ENCODE measurements at regions not wholly inside any gene's neighbourhood (a gene's known extent, or its start where the extent isn't known, plus 50 kb on each side); places are given as distances from the start of the nearest gene placed in this dataset.
A peak's percentile ranks its signal among the peaks of the same experiment; 100 is the strongest.

GRCh38 chr1:185681034-185681633, 53.1 kb upstream of the HMCN1 start:
- DNase-seq: peak; percentile 60

GRCh38 chr1:185680453-185680852, 53.7 kb upstream of the HMCN1 start:
- DNase-seq: no peak

GRCh38 chr1:185679220-185679619, 55.0 kb upstream of the HMCN1 start:
- no peak for DNase-seq

- DNase-seq: no peak
Measured at GRCh38 chr1:185676969-185677368, 57.2 kb upstream of the HMCN1 start.

GRCh38 chr1:185674201-185674600, 60.0 kb upstream of the HMCN1 start:
- peak; percentile 10 for DNase-seq

- DNase-seq: no peak
Measured at GRCh38 chr1:185672719-185673360, 61.4 kb upstream of the HMCN1 start.

- DNase-seq: peak; percentile 64
Measured at GRCh38 chr1:185670187-185670627, 64.0 kb upstream of the HMCN1 start.

- DNase-seq: no peak
Measured at GRCh38 chr1:185668013-185668412, 66.2 kb upstream of the HMCN1 start.

- DNase-seq: no peak
Measured at GRCh38 chr1:185666582-185666981, 67.6 kb upstream of the HMCN1 start.

GRCh38 chr1:185663771-185664296, 70.4 kb upstream of the HMCN1 start:
- no peak for DNase-seq

GRCh38 chr1:185663332-185663731, 70.9 kb upstream of the HMCN1 start:
- DNase-seq: no peak

- no peak for DNase-seq
Measured at GRCh38 chr1:185661971-185662370, 72.2 kb upstream of the HMCN1 start.

- no peak for DNase-seq
Measured at GRCh38 chr1:185656663-185657062, 77.5 kb upstream of the HMCN1 start.

GRCh38 chr1:185654952-185655314, 79.3 kb upstream of the HMCN1 start:
- DNase-seq: no peak

GRCh38 chr1:185654199-185654951, 79.8 kb upstream of the HMCN1 start:
- peak; percentile 43 for DNase-seq

- DNase-seq: no peak
Measured at GRCh38 chr1:185653615-185654014, 80.6 kb upstream of the HMCN1 start.

GRCh38 chr1:185652348-185652747, 81.8 kb upstream of the HMCN1 start:
- peak; percentile 9 for DNase-seq

- no peak for DNase-seq
Measured at GRCh38 chr1:185650602-185651230, 83.5 kb upstream of the HMCN1 start.

- DNase-seq: no peak
Measured at GRCh38 chr1:185648858-185649589, 85.2 kb upstream of the HMCN1 start.

GRCh38 chr1:185647597-185648267, 86.5 kb upstream of the HMCN1 start:
- peak; percentile 42 for DNase-seq

- peak; percentile 100 for DNase-seq
Measured at GRCh38 chr1:185646202-185646683, 87.9 kb upstream of the HMCN1 start.

- DNase-seq: peak; percentile 45
Measured at GRCh38 chr1:185645686-185646085, 88.5 kb upstream of the HMCN1 start.

Data from fibroblast of skin of back (primary cell).